ENCODE measurements at regions not wholly inside any gene's neighbourhood (a gene's known extent, or its start where the extent isn't known, plus 50 kb on each side); places are given as distances from the start of the nearest gene placed in this dataset.

GRCh38 chr7:50217401-50217800 is 87.1 kb upstream of the IKZF1 start:
- TF ChIP-seq CTCF (IDR thresholded peaks at IDR 0.05; ENCODE audit: insufficient read depth, low read length, poor library complexity, severe bottlenecking): no peak
- Histone ChIP-seq H3K4me3 (replicated peaks; ENCODE audit: low read depth, low read length) (no peak overlapping the region), H3K27me3 (replicated peaks; ENCODE audit: control insufficient read depth, insufficient read depth, low read length) (no peaks in the 10 kb centered on the region), H3K36me3 (ENCODE audit: control insufficient read depth, insufficient read depth, low read length) (no peaks in the 10 kb centered on the region)
- DNase-seq (ENCODE audit: extremely low read depth, insufficient read length): no peak

- no peaks in the 10 kb centered on the region for H3K27me3 ChIP-seq (replicated peaks; ENCODE audit: control insufficient read depth, insufficient read depth, low read length)
- no peak overlapping the region for H3K4me3 ChIP-seq (replicated peaks; ENCODE audit: low read depth, low read length)
- H3K36me3 ChIP-seq (ENCODE audit: control insufficient read depth, insufficient read depth, low read length): no peaks in the 10 kb centered on the region
- TF ChIP-seq CTCF (IDR thresholded peaks at IDR 0.05; ENCODE audit: insufficient read depth, low read length, poor library complexity, severe bottlenecking): no peak
- no peak for DNase-seq (ENCODE audit: extremely low read depth, insufficient read length)
These were observed 87.9 kb upstream of the IKZF1 start for GRCh38 chr7:50216626-50217025.

GRCh38 chr7:50214771-50215170 is 89.7 kb upstream of the IKZF1 start:
- TF ChIP-seq CTCF (IDR thresholded peaks at IDR 0.05; ENCODE audit: insufficient read depth, low read length, poor library complexity, severe bottlenecking): no peak
- no peak for DNase-seq (ENCODE audit: extremely low read depth, insufficient read length)
- Histone ChIP-seq H3K36me3 (ENCODE audit: control insufficient read depth, insufficient read depth, low read length) (no peaks in the 10 kb centered on the region), H3K4me3 (replicated peaks; ENCODE audit: low read depth, low read length) (no peak overlapping the region), H3K27me3 (replicated peaks; ENCODE audit: control insufficient read depth, insufficient read depth, low read length) (no peaks in the 10 kb centered on the region)

- TF ChIP-seq CTCF (IDR thresholded peaks at IDR 0.05; ENCODE audit: insufficient read depth, low read length, poor library complexity, severe bottlenecking): no peak
- H3K36me3 ChIP-seq (ENCODE audit: control insufficient read depth, insufficient read depth, low read length): no peaks in the 10 kb centered on the region
- H3K4me3 ChIP-seq (replicated peaks; ENCODE audit: low read depth, low read length): no peak overlapping the region
- H3K27me3 ChIP-seq (replicated peaks; ENCODE audit: control insufficient read depth, insufficient read depth, low read length): no peaks in the 10 kb centered on the region
- DNase-seq (ENCODE audit: extremely low read depth, insufficient read length): no peak
These were observed 90.3 kb upstream of the IKZF1 start for GRCh38 chr7:50214126-50214670.

DNA sequence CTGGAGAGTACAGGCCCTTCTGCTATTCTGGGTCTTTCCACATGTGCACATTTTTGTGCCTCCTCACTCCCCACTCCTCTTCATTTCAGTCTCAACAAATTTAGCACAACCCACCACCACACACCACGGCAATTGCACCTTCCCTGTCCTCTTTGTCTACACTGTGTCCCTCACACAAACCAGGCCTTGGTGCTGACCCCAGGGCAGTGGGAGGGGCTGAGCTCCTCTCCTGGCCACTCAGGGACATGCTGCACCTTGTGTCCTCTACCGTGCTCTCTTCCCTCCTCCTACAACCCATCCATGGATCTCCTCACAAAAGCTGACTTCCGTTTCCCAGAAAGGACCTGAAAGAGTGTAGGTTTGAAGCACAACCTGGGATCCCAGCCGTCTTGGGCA is 90.9 kb upstream of the IKZF1 start:
- H3K36me3 ChIP-seq (ENCODE audit: control insufficient read depth, insufficient read depth, low read length): no peaks in the 10 kb centered on the region
- TF ChIP-seq CTCF (IDR thresholded peaks at IDR 0.05; ENCODE audit: insufficient read depth, low read length, poor library complexity, severe bottlenecking): no peak
- no peaks in the 10 kb centered on the region for H3K27me3 ChIP-seq (replicated peaks; ENCODE audit: control insufficient read depth, insufficient read depth, low read length)
- no peak for DNase-seq (ENCODE audit: extremely low read depth, insufficient read length)
- no peak overlapping the region for H3K4me3 ChIP-seq (replicated peaks; ENCODE audit: low read depth, low read length)
